ENCODE measurements at regions not wholly inside any gene's neighbourhood (a gene's known extent, or its start where the extent isn't known, plus 50 kb on each side); places are given as distances from the start of the nearest gene placed in this dataset.

DNA sequence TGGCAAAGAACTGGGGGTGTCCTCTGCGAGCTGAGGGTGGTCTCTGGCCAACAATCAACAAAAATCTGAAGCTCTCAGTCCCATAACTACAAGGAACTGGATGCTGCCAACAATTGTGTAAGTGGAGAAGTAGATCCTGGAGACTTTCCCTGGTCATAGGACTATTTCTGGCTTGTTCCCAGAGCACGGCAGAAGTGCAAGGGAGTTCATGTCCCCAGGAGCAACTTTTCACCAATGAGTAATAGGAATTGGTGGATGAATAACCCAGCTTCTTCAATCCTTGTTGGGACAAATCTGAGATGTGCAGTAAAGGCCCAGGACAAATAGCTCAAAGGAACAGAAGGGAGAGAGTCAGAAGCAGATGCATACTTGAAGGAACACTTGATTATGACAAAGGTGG lies 95.5 kb downstream of the QRSL1 start:
- H3K4me3 ChIP-seq, result no peak overlapping the region
- BruUV-seq (replicated peaks), result no TSS peak
- no peaks in the 10 kb centered on the region for H3K27me3 ChIP-seq (ENCODE audit: control insufficient read depth in 2 of 2, insufficient read depth in 2 of 2, low read length in 2 of 2)
- no peaks in the 10 kb centered on the region for H3K9me3 ChIP-seq (replicated peaks; ENCODE audit: control insufficient read depth, insufficient read depth, low read depth, low read length)
- H3K4me1 ChIP-seq (replicated peaks in 1 of 2; ENCODE audit: control insufficient read depth in 2 of 2, insufficient read depth in 2 of 2, low read length in 2 of 2), result no peaks in the 10 kb centered on the region
- in situ Hi-C loops (cut with MboI), result no loop called here
- no peak overlapping the region for H3K4me2 ChIP-seq (ENCODE audit: insufficient read depth, low read length)
- H3K27ac ChIP-seq (ENCODE audit: extremely low read depth, low read depth, low read length), result no peak overlapping the region
- H3K36me3 ChIP-seq (ENCODE audit: control insufficient read depth, insufficient read depth, low read length), result no peaks in the 10 kb centered on the region
- 5% methylated on average over 2 of the region's 2 CpGs for WGBS (ENCODE audit: insufficient coverage, low coverage, missing lambda C conversion rate)
- no peak overlapping the region for H3K9ac ChIP-seq (ENCODE audit: insufficient read depth in 1 of 2, low read depth in 2 of 2, low read length in 2 of 2)
- ChIA-PET POLR2A (interaction anchor here (0.5 kb wide), 1 partner anchor 14 kb away, joined by 4 read pairs; no protein-coding TSS in a partner anchor), CTCF (ENCODE audit: low intra/inter-chr PET ratio) (no interaction called here)
- TF ChIP-seq HDAC1 (IDR thresholded peaks at IDR 0.05) (no peak), ZNF318 (IDR thresholded peaks at IDR 0.05; ENCODE audit: borderline replicate concordance in 1 of 2, low read depth in 1 of 2) (no peak), MAFG (tag; conservative IDR thresholded peaks at IDR 0.05) (no peak), ZMIZ1 (IDR thresholded peaks at IDR 0.05; ENCODE audit: low read depth in 2 of 2, low read length in 2 of 2) (no peak)
- FAIRE-seq (no peak), DNase-seq (ENCODE audit: extremely low read depth in 1 of 4, low spot score in 3 of 4) (no peak), ATAC-seq (no peak)
- H3K9me1 ChIP-seq (ENCODE audit: control insufficient read depth, insufficient read depth, low read length), result no peaks in the 10 kb centered on the region
- intact Hi-C loops (cut with micrococcal nuclease), result no loop called here
- H2AFZ ChIP-seq (ENCODE audit: low read depth, low read length), result no peak overlapping the region
- no peaks in the 10 kb centered on the region for H4K20me1 ChIP-seq (replicated peaks; ENCODE audit: control insufficient read depth, insufficient read depth, low read length)
- no peaks in the 10 kb centered on the region for H3K79me2 ChIP-seq (ENCODE audit: control insufficient read depth, insufficient read depth, low read length)

Data from K562 (cell line).